ENCODE measurements at regions not wholly inside any gene's neighbourhood (a gene's known extent, or its start where the extent isn't known, plus 50 kb on each side); places are given as distances from the start of the nearest gene placed in this dataset.
A peak's percentile ranks its signal among the peaks of the same experiment; 100 is the strongest.

DNA sequence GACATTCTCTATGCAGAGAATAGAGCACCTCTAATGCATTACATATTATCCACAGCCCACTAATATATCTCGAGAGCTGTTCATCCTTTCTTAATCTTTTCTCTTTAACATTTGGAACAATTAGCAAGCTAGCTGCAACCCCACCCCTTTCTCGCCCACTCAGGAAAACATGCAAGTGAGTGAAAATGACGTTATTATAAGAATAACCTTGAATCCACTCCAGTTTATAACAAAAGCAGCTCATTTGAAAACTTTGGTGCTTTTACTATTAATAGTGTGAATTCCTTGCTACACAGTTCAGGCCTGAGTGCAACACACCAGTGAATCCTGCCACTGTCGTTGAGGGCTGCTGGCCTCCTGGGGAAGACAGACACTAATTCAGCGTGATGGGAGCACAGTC, 63.3 kb upstream of the BMAL1 start:
- Histone ChIP-seq H3K79me2 (ENCODE audit: insufficient read depth) (no peaks in the 10 kb centered on the region), H3K27me3 (ENCODE audit: insufficient read depth) (no peaks in the 10 kb centered on the region), H3K4me3 (ENCODE audit: low read depth in 2 of 2, low read length in 1 of 2) (no peak overlapping the region), H3K9ac (peak overlapping the region; percentile 92; the same call in 1 of the 2 replicates), H3K9me3 (no peaks in the 10 kb centered on the region), H3K27ac (ENCODE audit: low read depth in 2 of 2, low read length in 1 of 2) (peak overlapping the region in 1 of 2 experiments; percentile 100; a peak in 3 of 4 replicates), H2AFZ (ENCODE audit: low read depth) (peak overlapping the region; percentile 54), H4K20me1 (ENCODE audit: insufficient read depth) (no peaks in the 10 kb centered on the region), H3K9me2 (no peaks in the 10 kb centered on the region), H3K4me1 (ENCODE audit: control insufficient read depth in 1 of 2, insufficient read depth in 2 of 2, low read depth in 1 of 2, low read length in 1 of 2) (peaks cover 3 to 24% of the 10 kb centered on the region in 2 experiments; a peak in 3 of 4 replicates), H3F3A (replicated peaks; ENCODE audit: insufficient read depth) (peaks cover 30% of the 10 kb centered on the region), H3K4me2 (peak overlapping the region; percentile 82; the same call in 1 of the 2 replicates), H3K36me3 (replicated peaks in 1 of 2; ENCODE audit: control insufficient read depth in 1 of 2, insufficient read depth in 2 of 2, low read length in 1 of 2) (no peaks in the 10 kb centered on the region)
- 87% methylated on average over 5 of the region's 5 CpGs for WGBS (ENCODE audit: low lambda C conversion rate)
- CTCF ChIA-PET = interaction anchor here (1.0 to 13.7 kb wide), 8 partner anchors 9 to 160 kb away, joined by 3 to 237 read pairs (median 4); no protein-coding TSS in a partner anchor
- POLR2A ChIA-PET = interaction anchor here (0.9 kb wide), 1 partner anchor 9 kb away, joined by 4 read pairs; no protein-coding TSS in a partner anchor
- TF ChIP-seq MXI1 (IDR thresholded peaks at IDR 0.05; ENCODE audit: low read depth, low read length) = no peak
- 0 out of 2 replicates have a peak, but pooled peaks have one; percentile 11 for TF ChIP-seq PBX3 (IDR thresholded peaks at IDR 0.05)
- TF ChIP-seq, protein P1, sequence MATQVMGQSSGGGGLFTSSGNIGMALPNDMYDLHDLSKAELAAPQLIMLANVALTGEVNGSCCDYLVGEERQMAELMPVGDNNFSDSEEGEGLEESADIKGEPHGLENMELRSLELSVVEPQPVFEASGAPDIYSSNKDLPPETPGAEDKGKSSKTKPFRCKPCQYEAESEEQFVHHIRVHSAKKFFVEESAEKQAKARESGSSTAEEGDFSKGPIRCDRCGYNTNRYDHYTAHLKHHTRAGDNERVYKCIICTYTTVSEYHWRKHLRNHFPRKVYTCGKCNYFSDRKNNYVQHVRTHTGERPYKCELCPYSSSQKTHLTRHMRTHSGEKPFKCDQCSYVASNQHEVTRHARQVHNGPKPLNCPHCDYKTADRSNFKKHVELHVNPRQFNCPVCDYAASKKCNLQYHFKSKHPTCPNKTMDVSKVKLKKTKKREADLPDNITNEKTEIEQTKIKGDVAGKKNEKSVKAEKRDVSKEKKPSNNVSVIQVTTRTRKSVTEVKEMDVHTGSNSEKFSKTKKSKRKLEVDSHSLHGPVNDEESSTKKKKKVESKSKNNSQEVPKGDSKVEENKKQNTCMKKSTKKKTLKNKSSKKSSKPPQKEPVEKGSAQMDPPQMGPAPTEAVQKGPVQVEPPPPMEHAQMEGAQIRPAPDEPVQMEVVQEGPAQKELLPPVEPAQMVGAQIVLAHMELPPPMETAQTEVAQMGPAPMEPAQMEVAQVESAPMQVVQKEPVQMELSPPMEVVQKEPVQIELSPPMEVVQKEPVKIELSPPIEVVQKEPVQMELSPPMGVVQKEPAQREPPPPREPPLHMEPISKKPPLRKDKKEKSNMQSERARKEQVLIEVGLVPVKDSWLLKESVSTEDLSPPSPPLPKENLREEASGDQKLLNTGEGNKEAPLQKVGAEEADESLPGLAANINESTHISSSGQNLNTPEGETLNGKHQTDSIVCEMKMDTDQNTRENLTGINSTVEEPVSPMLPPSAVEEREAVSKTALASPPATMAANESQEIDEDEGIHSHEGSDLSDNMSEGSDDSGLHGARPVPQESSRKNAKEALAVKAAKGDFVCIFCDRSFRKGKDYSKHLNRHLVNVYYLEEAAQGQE (IDR thresholded peaks at IDR 0.05; ENCODE audit: low read depth, low read length) = no peak
- no peak for TF ChIP-seq USF2 (IDR thresholded peaks at IDR 0.05; ENCODE audit: borderline replicate concordance, low read depth, low read length)
- no peak for TF ChIP-seq GABPA (IDR thresholded peaks at IDR 0.05; ENCODE audit: low read depth)
- no peak for TF ChIP-seq SMC3 (IDR thresholded peaks at IDR 0.05; ENCODE audit: low read depth, low read length)
- no peak for DNase-seq

DNA sequence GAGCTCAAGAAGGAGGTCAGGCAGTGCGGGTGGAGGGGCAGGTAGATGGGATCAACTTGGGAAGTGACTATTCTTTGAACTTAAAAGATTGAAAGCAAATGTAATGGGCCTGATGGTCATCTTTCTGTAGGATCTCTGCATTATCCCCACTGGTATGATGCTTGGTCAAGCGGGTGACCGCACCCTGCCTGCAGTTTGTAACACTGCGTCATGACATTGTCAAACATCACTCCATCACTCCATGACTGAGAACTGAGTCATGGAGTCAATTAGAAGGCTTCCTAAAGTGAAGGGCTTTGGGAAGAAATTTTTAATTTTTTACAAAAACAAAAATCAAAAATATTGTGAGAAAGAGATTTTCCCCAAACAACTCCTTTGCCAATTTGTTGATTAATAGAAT, 62.4 kb upstream of the BMAL1 start:
- Histone ChIP-seq H3K36me3 (replicated peaks in 1 of 2; ENCODE audit: control insufficient read depth in 1 of 2, insufficient read depth in 2 of 2, low read length in 1 of 2) (no peaks in the 10 kb centered on the region), H3K4me3 (ENCODE audit: low read depth in 2 of 2, low read length in 1 of 2) (no peak overlapping the region), H2AFZ (ENCODE audit: low read depth) (peak overlapping the region; percentile 54; the same call in 1 of the 2 replicates), H4K20me1 (ENCODE audit: insufficient read depth) (no peaks in the 10 kb centered on the region), H3K9me3 (no peaks in the 10 kb centered on the region), H3K9me2 (no peaks in the 10 kb centered on the region), H3K4me2 (peak overlapping the region; percentile 82), H3K9ac (peak overlapping the region; percentile 92; the same call in 1 of the 2 replicates), H3K79me2 (ENCODE audit: insufficient read depth) (no peaks in the 10 kb centered on the region), H3F3A (replicated peaks; ENCODE audit: insufficient read depth) (peaks cover 30% of the 10 kb centered on the region), H3K4me1 (ENCODE audit: control insufficient read depth in 1 of 2, insufficient read depth in 2 of 2, low read depth in 1 of 2, low read length in 1 of 2) (peaks cover 9 to 33% of the 10 kb centered on the region in 2 experiments), H3K27ac (ENCODE audit: low read depth in 2 of 2, low read length in 1 of 2) (peak overlapping the region in 1 of 2 experiments; percentile 100; a peak in 3 of 4 replicates), H3K27me3 (ENCODE audit: insufficient read depth) (no peaks in the 10 kb centered on the region)
- POLR2A ChIA-PET = no interaction called here
- CTCF ChIA-PET = interaction anchor here (1.1 to 13.7 kb wide), 4 partner anchors 73 to 168 kb away, joined by 3 to 237 read pairs (median 14); no protein-coding TSS in a partner anchor
- WGBS (ENCODE audit: low lambda C conversion rate) = 50% methylated on average over 4 of the region's 4 CpGs
- TF ChIP-seq JUND (IDR thresholded peaks at IDR 0.05) = peak; percentile 68
- TF ChIP-seq TCF12 (IDR thresholded peaks at IDR 0.05) = peak; percentile 85
- TF ChIP-seq PBX3 (IDR thresholded peaks at IDR 0.05) = peak; percentile 94
- TF ChIP-seq FOSL2 (IDR thresholded peaks at IDR 0.05; ENCODE audit: borderline replicate concordance, low read depth) = peak; percentile 44; the same call in 1 of the 2 replicates
- TF ChIP-seq GATA2 (CRISPR knock-in tag; IDR thresholded peaks at IDR 0.05) = no peak
- peak in 1 of 2 experiments; percentile 75; a peak in 1 of 4 replicates for TF ChIP-seq EP300 (IDR thresholded peaks at IDR 0.05; ENCODE audit: borderline replicate concordance in 1 of 2, low read depth in 1 of 2, low read length in 1 of 2)
- TF ChIP-seq TAF1 (IDR thresholded peaks at IDR 0.05; ENCODE audit: borderline replicate concordance, low read depth, low read length) = no peak
- TF ChIP-seq CTCF (IDR thresholded peaks at IDR 0.05) = no peak
- 0 out of 2 replicates have a peak, but pooled peaks have one; percentile 39 for TF ChIP-seq RXRA (IDR thresholded peaks at IDR 0.05; ENCODE audit: borderline replicate concordance, low read depth)
- TF ChIP-seq TEAD4 (IDR thresholded peaks at IDR 0.05; ENCODE audit: borderline replicate concordance, insufficient read depth) = 0 out of 2 replicates have a peak, but pooled peaks have one; percentile 9
- DNase-seq = no peak

All from SK-N-SH (cell line).